ENCODE measurements at regions not wholly inside any gene's neighbourhood (a gene's known extent, or its start where the extent isn't known, plus 50 kb on each side); places are given as distances from the start of the nearest gene placed in this dataset.

GRCh38 chr20:4610871-4611270 is 75.4 kb upstream of the PRNP start:
- H3K9me3 ChIP-seq (ENCODE audit: control extremely low read depth in 1 of 5, control insufficient read depth in 4 of 5, insufficient read depth in 2 of 5, low read depth in 1 of 5, low read length in 4 of 5): no peaks in the 10 kb centered on the region
- 94% methylated on average over 8 of the region's 9 CpGs for WGBS (ENCODE audit: insufficient coverage)

GRCh38 chr20:4609511-4609910 is 76.7 kb upstream of the PRNP start:
- ChIA-PET CTCF (interaction anchor here (1.0 to 18.8 kb wide), 3 partner anchors 20 to 306 kb away, joined by 3 to 280 read pairs (median 8); partner anchors contain the start of gene PRND), POLR2A (no interaction called here)
- DNase-seq: no peak
- 100% methylated on average over 5 of the region's 5 CpGs for WGBS (ENCODE audit: insufficient coverage)
- H3K36me3 ChIP-seq (ENCODE audit: control insufficient read depth in 4 of 4, insufficient read depth in 4 of 4, low read length in 3 of 4): no peaks in the 10 kb centered on the region
- H3K4me1 ChIP-seq (ENCODE audit: control extremely low read depth in 1 of 4, control insufficient read depth in 4 of 4, insufficient read depth in 4 of 4, low read length in 3 of 4): peaks cover 0 to 9% (median 3%) of the 10 kb centered on the region in 4 experiments
- H3K27ac ChIP-seq (ENCODE audit: insufficient read depth in 1 of 2, low read depth in 1 of 2, low read length in 2 of 2, poor library complexity in 1 of 2, severe bottlenecking in 2 of 2): no peak overlapping the region
- no peak overlapping the region for H3K4me3 ChIP-seq (ENCODE audit: control insufficient read depth in 1 of 7, extremely low read depth in 1 of 7, insufficient read depth in 4 of 7, low read depth in 2 of 7, low read length in 6 of 7)
- H3K9me3 ChIP-seq (ENCODE audit: control extremely low read depth in 1 of 5, control insufficient read depth in 4 of 5, insufficient read depth in 2 of 5, low read depth in 1 of 5, low read length in 4 of 5): no peaks in the 10 kb centered on the region
- H3K27me3 ChIP-seq (replicated peaks in 2 of 5; ENCODE audit: control insufficient read depth in 4 of 5, insufficient read depth in 5 of 5, low read length in 4 of 5): peaks cover 0 to 3% (median 0%) of the 10 kb centered on the region in 5 experiments

More at GRCh38 chr20:4610871-4611270, 75.4 kb upstream of the PRNP start:
- POLR2A ChIA-PET: interaction anchor here (0.6 kb wide), 1 partner anchor 41 kb away, joined by 3 read pairs; no protein-coding TSS in a partner anchor
- no peak overlapping the region for H3K27ac ChIP-seq (ENCODE audit: insufficient read depth in 1 of 2, low read depth in 1 of 2, low read length in 2 of 2, poor library complexity in 1 of 2, severe bottlenecking in 2 of 2)
- H3K27me3 ChIP-seq (replicated peaks in 2 of 5; ENCODE audit: control insufficient read depth in 4 of 5, insufficient read depth in 5 of 5, low read length in 4 of 5): peaks cover 0 to 2% (median 0%) of the 10 kb centered on the region in 5 experiments
- H3K36me3 ChIP-seq (ENCODE audit: control insufficient read depth in 4 of 4, insufficient read depth in 4 of 4, low read length in 3 of 4): no peaks in the 10 kb centered on the region
- H3K4me3 ChIP-seq (ENCODE audit: control insufficient read depth in 1 of 7, extremely low read depth in 1 of 7, insufficient read depth in 4 of 7, low read depth in 2 of 7, low read length in 6 of 7): no peak overlapping the region
- CTCF ChIA-PET: interaction anchor here (1.4 to 18.8 kb wide), 3 partner anchors 93 to 339 kb away, joined by 4 to 280 read pairs (median 4); partner anchors contain the start of gene PRND
- no peak for DNase-seq
- H3K4me1 ChIP-seq (ENCODE audit: control extremely low read depth in 1 of 4, control insufficient read depth in 4 of 4, insufficient read depth in 4 of 4, low read length in 3 of 4): peaks cover 0 to 9% (median 4%) of the 10 kb centered on the region in 4 experiments

DNA sequence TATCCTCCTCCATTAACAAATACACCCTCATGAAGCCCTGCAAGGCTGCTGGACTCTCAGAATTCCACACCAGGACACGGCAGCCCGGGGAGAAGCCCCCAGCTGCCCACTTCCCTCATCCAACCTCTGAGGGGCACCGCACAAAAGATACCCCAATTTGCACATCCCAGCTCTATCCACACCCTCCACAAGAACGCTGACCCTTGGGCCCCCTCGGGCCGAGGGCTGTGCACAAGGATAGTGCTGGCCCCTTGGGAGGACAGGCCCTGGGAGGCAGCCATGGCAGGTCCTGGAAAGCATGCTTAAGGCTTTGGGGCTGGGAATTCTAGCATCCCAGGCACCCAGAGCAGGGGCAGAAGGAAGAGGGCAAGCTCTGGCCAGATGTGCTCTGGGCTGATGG is 77.4 kb upstream of the PRNP start:
- H3K9me3 ChIP-seq (ENCODE audit: control extremely low read depth in 1 of 5, control insufficient read depth in 4 of 5, insufficient read depth in 2 of 5, low read depth in 1 of 5, low read length in 4 of 5): no peaks in the 10 kb centered on the region
- no peaks in the 10 kb centered on the region for H3K36me3 ChIP-seq (ENCODE audit: control insufficient read depth in 4 of 4, insufficient read depth in 4 of 4, low read length in 3 of 4)
- POLR2A ChIA-PET: no interaction called here
- H3K4me3 ChIP-seq (ENCODE audit: control insufficient read depth in 1 of 7, extremely low read depth in 1 of 7, insufficient read depth in 4 of 7, low read depth in 2 of 7, low read length in 6 of 7): no peak overlapping the region
- peaks cover 0 to 3% (median under 1%) of the 10 kb centered on the region in 4 experiments for H3K4me1 ChIP-seq (ENCODE audit: control extremely low read depth in 1 of 4, control insufficient read depth in 4 of 4, insufficient read depth in 4 of 4, low read length in 3 of 4)
- DNase-seq: no peak
- CTCF ChIA-PET: interaction anchor here (1.0 to 18.8 kb wide), 3 partner anchors 21 to 307 kb away, joined by 3 to 280 read pairs (median 8); partner anchors contain the start of gene PRND
- H3K27me3 ChIP-seq (replicated peaks in 2 of 5; ENCODE audit: control insufficient read depth in 4 of 5, insufficient read depth in 5 of 5, low read length in 4 of 5): peaks cover 0 to 3% (median 0%) of the 10 kb centered on the region in 5 experiments
- 96% methylated on average over 3 of the region's 6 CpGs for WGBS (ENCODE audit: insufficient coverage)
- no peak overlapping the region for H3K27ac ChIP-seq (ENCODE audit: insufficient read depth in 1 of 2, low read depth in 1 of 2, low read length in 2 of 2, poor library complexity in 1 of 2, severe bottlenecking in 2 of 2)

DNA sequence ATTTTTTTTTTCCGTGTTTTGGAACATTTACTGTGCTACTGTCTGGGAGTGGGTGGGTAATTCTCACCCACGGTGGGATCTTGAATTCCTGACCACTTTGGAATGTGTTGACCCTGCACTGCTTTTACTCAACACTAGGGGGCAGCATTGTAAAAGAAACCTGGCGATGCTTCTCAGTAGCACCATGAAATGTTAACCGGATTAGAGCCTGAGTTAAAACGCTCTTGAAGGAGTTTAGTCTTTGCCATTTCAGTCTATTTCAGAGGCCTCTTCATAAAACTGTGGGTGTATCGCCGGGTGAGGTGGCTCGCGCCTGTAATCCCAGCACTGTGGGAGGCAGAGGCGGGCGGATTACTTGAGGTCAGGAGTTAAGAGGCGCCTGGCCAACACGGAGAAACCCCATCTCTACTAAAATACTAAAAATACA is 79.0 kb upstream of the PRNP start:
- no peaks in the 10 kb centered on the region for H3K36me3 ChIP-seq (ENCODE audit: control insufficient read depth in 4 of 4, insufficient read depth in 4 of 4, low read length in 3 of 4)
- WGBS (ENCODE audit: insufficient coverage): 20% methylated on average over 7 of the region's 13 CpGs
- CTCF ChIA-PET: interaction anchor here (1.4 to 18.8 kb wide), 3 partner anchors 23 to 114 kb away, joined by 3 to 280 read pairs (median 8); partner anchors contain the start of gene PRND
- peak; percentile 69 to 83 (median 80) for DNase-seq
- no peak overlapping the region for H3K4me3 ChIP-seq (ENCODE audit: control insufficient read depth in 1 of 7, extremely low read depth in 1 of 7, insufficient read depth in 4 of 7, low read depth in 2 of 7, low read length in 6 of 7)
- POLR2A ChIA-PET: no interaction called here
- no peak overlapping the region for H3K27ac ChIP-seq (ENCODE audit: insufficient read depth in 1 of 2, low read depth in 1 of 2, low read length in 2 of 2, poor library complexity in 1 of 2, severe bottlenecking in 2 of 2)
- peaks cover 0 to 3% (median 0%) of the 10 kb centered on the region in 5 experiments for H3K27me3 ChIP-seq (replicated peaks in 2 of 5; ENCODE audit: control insufficient read depth in 4 of 5, insufficient read depth in 5 of 5, low read length in 4 of 5)
- H3K9me3 ChIP-seq (ENCODE audit: control extremely low read depth in 1 of 5, control insufficient read depth in 4 of 5, insufficient read depth in 2 of 5, low read depth in 1 of 5, low read length in 4 of 5): no peaks in the 10 kb centered on the region
- H3K4me1 ChIP-seq (ENCODE audit: control extremely low read depth in 1 of 4, control insufficient read depth in 4 of 4, insufficient read depth in 4 of 4, low read length in 3 of 4): peaks cover 0 to 2% (median 0%) of the 10 kb centered on the region in 4 experiments

DNA sequence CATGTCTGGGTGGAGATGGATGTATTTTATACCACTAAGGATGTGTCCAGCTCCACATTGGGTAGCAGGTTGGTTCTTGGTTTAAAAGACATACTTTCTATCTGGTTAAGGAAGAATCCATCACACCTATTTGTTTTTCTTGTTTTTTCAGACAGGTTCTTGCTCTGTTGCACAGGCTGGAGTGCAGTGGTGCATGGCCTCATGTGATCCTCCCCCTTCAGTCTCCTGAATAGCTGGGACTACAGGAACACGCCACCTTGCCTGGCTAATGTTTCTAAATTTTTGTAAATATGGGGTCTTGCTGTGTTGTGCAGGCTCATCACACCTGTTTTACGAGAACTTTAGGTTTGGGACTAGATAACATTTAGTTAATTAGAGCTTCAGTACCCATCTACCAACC is 80.2 kb upstream of the PRNP start:
- H3K36me3 ChIP-seq (ENCODE audit: control insufficient read depth in 4 of 4, insufficient read depth in 4 of 4, low read length in 3 of 4): no peaks in the 10 kb centered on the region
- peaks cover 0 to 3% (median 0%) of the 10 kb centered on the region in 5 experiments for H3K27me3 ChIP-seq (replicated peaks in 2 of 5; ENCODE audit: control insufficient read depth in 4 of 5, insufficient read depth in 5 of 5, low read length in 4 of 5)
- WGBS (ENCODE audit: insufficient coverage): no CpG with 5 or more reads among the region's 2 CpGs
- POLR2A ChIA-PET: no interaction called here
- H3K4me3 ChIP-seq (ENCODE audit: control insufficient read depth in 1 of 7, extremely low read depth in 1 of 7, insufficient read depth in 4 of 7, low read depth in 2 of 7, low read length in 6 of 7): no peak overlapping the region
- CTCF ChIA-PET: interaction anchor here (0.9 to 18.8 kb wide), 12 partner anchors 8 to 344 kb away, joined by 3 to 280 read pairs (median 3); partner anchors contain the start of gene PRND
- no peak for DNase-seq
- H3K27ac ChIP-seq (ENCODE audit: insufficient read depth in 1 of 2, low read depth in 1 of 2, low read length in 2 of 2, poor library complexity in 1 of 2, severe bottlenecking in 2 of 2): no peak overlapping the region
- no peaks in the 10 kb centered on the region for H3K9me3 ChIP-seq (ENCODE audit: control extremely low read depth in 1 of 5, control insufficient read depth in 4 of 5, insufficient read depth in 2 of 5, low read depth in 1 of 5, low read length in 4 of 5)
- H3K4me1 ChIP-seq (ENCODE audit: control extremely low read depth in 1 of 4, control insufficient read depth in 4 of 4, insufficient read depth in 4 of 4, low read length in 3 of 4): peaks cover 0 to 2% (median 0%) of the 10 kb centered on the region in 4 experiments

- DNase-seq: no peak
- POLR2A ChIA-PET: no interaction called here
- H3K27ac ChIP-seq (ENCODE audit: insufficient read depth in 1 of 2, low read depth in 1 of 2, low read length in 2 of 2, poor library complexity in 1 of 2, severe bottlenecking in 2 of 2): no peak overlapping the region
- H3K27me3 ChIP-seq (replicated peaks in 2 of 5; ENCODE audit: control insufficient read depth in 4 of 5, insufficient read depth in 5 of 5, low read length in 4 of 5): peaks cover 0 to 3% (median 0%) of the 10 kb centered on the region in 5 experiments
- H3K4me1 ChIP-seq (ENCODE audit: control extremely low read depth in 1 of 4, control insufficient read depth in 4 of 4, insufficient read depth in 4 of 4, low read length in 3 of 4): peaks cover 0 to 7% (median 1%) of the 10 kb centered on the region in 4 experiments
- H3K9me3 ChIP-seq (ENCODE audit: control extremely low read depth in 1 of 5, control insufficient read depth in 4 of 5, insufficient read depth in 2 of 5, low read depth in 1 of 5, low read length in 4 of 5): no peaks in the 10 kb centered on the region
- no peak overlapping the region for H3K4me3 ChIP-seq (ENCODE audit: control insufficient read depth in 1 of 7, extremely low read depth in 1 of 7, insufficient read depth in 4 of 7, low read depth in 2 of 7, low read length in 6 of 7)
- WGBS (ENCODE audit: insufficient coverage): 80% methylated on average over 1 of the region's 4 CpGs
- CTCF ChIA-PET: interaction anchor here (0.9 to 18.8 kb wide), 10 partner anchors 8 to 345 kb away, joined by 3 to 280 read pairs (median 4); partner anchors contain the start of gene PRND
- no peaks in the 10 kb centered on the region for H3K36me3 ChIP-seq (ENCODE audit: control insufficient read depth in 4 of 4, insufficient read depth in 4 of 4, low read length in 3 of 4)
Measured at GRCh38 chr20:4605166-4605565, 81.1 kb upstream of the PRNP start.

DNA sequence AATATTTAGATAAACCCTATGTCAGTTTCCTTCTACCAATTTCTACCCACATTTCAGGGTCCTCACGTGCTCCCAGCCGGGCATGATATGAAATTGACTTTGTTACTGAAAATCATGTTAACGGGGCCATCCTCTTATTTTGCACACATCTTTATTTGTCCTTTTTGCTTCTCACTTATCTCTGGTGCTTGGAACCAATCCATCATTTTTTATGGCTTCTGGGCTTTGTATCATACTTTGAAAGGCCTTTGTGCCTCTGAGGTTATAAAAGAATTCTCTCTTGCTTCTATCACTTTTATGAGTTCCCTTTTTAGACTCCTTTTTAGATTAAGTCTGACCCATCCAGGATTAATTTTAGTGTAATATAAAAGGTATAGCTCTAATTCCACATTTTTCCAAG is 81.7 kb upstream of the PRNP start:
- WGBS (ENCODE audit: insufficient coverage): 95% methylated on average over 3 of the region's 3 CpGs
- H3K4me3 ChIP-seq (ENCODE audit: control insufficient read depth in 1 of 7, extremely low read depth in 1 of 7, insufficient read depth in 4 of 7, low read depth in 2 of 7, low read length in 6 of 7): no peak overlapping the region
- no peaks in the 10 kb centered on the region for H3K36me3 ChIP-seq (ENCODE audit: control insufficient read depth in 4 of 4, insufficient read depth in 4 of 4, low read length in 3 of 4)
- DNase-seq: no peak
- H3K4me1 ChIP-seq (ENCODE audit: control extremely low read depth in 1 of 4, control insufficient read depth in 4 of 4, insufficient read depth in 4 of 4, low read length in 3 of 4): peaks cover 0 to 7% (median 1%) of the 10 kb centered on the region in 4 experiments
- no peak overlapping the region for H3K27ac ChIP-seq (ENCODE audit: insufficient read depth in 1 of 2, low read depth in 1 of 2, low read length in 2 of 2, poor library complexity in 1 of 2, severe bottlenecking in 2 of 2)
- ChIA-PET CTCF (interaction anchor here (1.0 to 18.8 kb wide), 5 partner anchors 12 to 344 kb away, joined by 3 to 280 read pairs (median 3); partner anchors contain the start of gene PRND), POLR2A (no interaction called here)
- H3K27me3 ChIP-seq (replicated peaks in 2 of 5; ENCODE audit: control insufficient read depth in 4 of 5, insufficient read depth in 5 of 5, low read length in 4 of 5): peaks cover 0 to 3% (median 0%) of the 10 kb centered on the region in 5 experiments
- no peaks in the 10 kb centered on the region for H3K9me3 ChIP-seq (ENCODE audit: control extremely low read depth in 1 of 5, control insufficient read depth in 4 of 5, insufficient read depth in 2 of 5, low read depth in 1 of 5, low read length in 4 of 5)

All from common myeloid progenitor, CD34-positive (primary cell).